Trophoblast cell (in vitro differentiated cells and primary cell): ENCODE measurements at regions not wholly inside any gene's neighbourhood (a gene's known extent, or its start where the extent isn't known, plus 50 kb on each side); places are given as distances from the start of the nearest gene placed in this dataset.

Experiments
- DNase-seq, 2 donors: peaks; one replicate each; pipeline ENCODE4 v3.0.0-alpha.2; 2016
- H2AFZ ChIP-seq: 2 replicates; pipeline ENCODE4 v1.6.1; 2013; ENCODE audit warnings: low read length, moderate library complexity, mild to moderate bottlenecking; ENCODE audit not compliant: insufficient read depth, poor library complexity
- H2AK5ac ChIP-seq: 2 replicates; pipeline ENCODE4 v1.6.1; 2013; ENCODE audit warnings: mild to moderate bottlenecking, low read length
- H2BK120ac ChIP-seq: 2 replicates; pipeline ENCODE4 v1.6.1; 2013; ENCODE audit warnings: low read length, mild to moderate bottlenecking, moderate library complexity; ENCODE audit not compliant: insufficient read depth, poor library complexity
- H2BK12ac ChIP-seq: 2 replicates; pipeline ENCODE4 v1.6.1; 2013; ENCODE audit warnings: mild to moderate bottlenecking, low read length, moderate library complexity
- H2BK5ac ChIP-seq: 2 replicates; pipeline ENCODE4 v1.6.1; 2013; ENCODE audit warnings: low read length, low read depth, moderate library complexity, mild to moderate bottlenecking; ENCODE audit not compliant: poor library complexity
- H3K14ac ChIP-seq: 2 replicates; pipeline ENCODE4 v1.6.1; 2013; ENCODE audit warnings: mild to moderate bottlenecking, low read length
- H3K18ac ChIP-seq: 2 replicates; pipeline ENCODE4 v1.6.1; 2013; ENCODE audit warnings: mild to moderate bottlenecking, low read length
- H3K23ac ChIP-seq: 2 replicates; pipeline ENCODE4 v1.6.1; 2013; ENCODE audit warnings: low read length
- H3K27ac ChIP-seq: 2 replicates; pipeline ENCODE4 v1.5.1; 2013; ENCODE audit warnings: low read depth, mild to moderate bottlenecking, inconsistent platforms, low read length, moderate library complexity
- H3K27me3 ChIP-seq: 2 replicates; pipeline ENCODE4 v1.6.1; 2013; ENCODE audit warnings: inconsistent platforms, mild to moderate bottlenecking, low read length, moderate library complexity; ENCODE audit not compliant: insufficient read depth
- H3K36me3 ChIP-seq, 2 experiments: 1 replicate in 1 of 2; 2 replicates in 1 of 2; pipeline ENCODE4 v1.6.1; 2013; ENCODE audit warnings: low read length in 2 of 2, mild to moderate bottlenecking in 2 of 2, moderate library complexity in 1 of 2; ENCODE audit not compliant: insufficient read depth in 2 of 2, control insufficient read depth in 1 of 2
- H3K4ac ChIP-seq: 2 replicates; pipeline ENCODE4 v1.6.1; 2013; ENCODE audit warnings: low read depth, mild to moderate bottlenecking, low read length, moderate library complexity
- H3K4me1 ChIP-seq, 2 experiments: 1 replicate in 1 of 2; 2 replicates in 1 of 2; pipeline ENCODE4 v1.6.1; 2013; ENCODE audit warnings: low read length in 2 of 2, mild to moderate bottlenecking in 2 of 2, moderate library complexity in 1 of 2; ENCODE audit not compliant: insufficient read depth in 2 of 2, control insufficient read depth in 1 of 2
- H3K4me2 ChIP-seq: 2 replicates; pipeline ENCODE4 v1.6.1; 2013; ENCODE audit warnings: inconsistent platforms, mild to moderate bottlenecking, low read length, moderate library complexity
- H3K4me3 ChIP-seq: 2 replicates; pipeline ENCODE4 v1.5.1; 2013; ENCODE audit warnings: mild to moderate bottlenecking, low read depth, low read length, inconsistent platforms
- H3K79me1 ChIP-seq: one replicate; pipeline ENCODE4 v1.6.1; 2013; ENCODE audit warnings: low read length
- H3K79me2 ChIP-seq: 2 replicates; pipeline ENCODE4 v1.6.1; 2013; ENCODE audit warnings: low read length, mild to moderate bottlenecking; ENCODE audit not compliant: control insufficient read depth, insufficient read depth, poor library complexity
- H3K9ac ChIP-seq: 2 replicates; pipeline ENCODE4 v1.6.1; 2013; ENCODE audit warnings: mild to moderate bottlenecking, low read length
- H3K9me3 ChIP-seq: 2 replicates; pipeline ENCODE4 v1.6.1; 2013; ENCODE audit warnings: low read depth, mild to moderate bottlenecking, control low read depth, inconsistent platforms, low read length; ENCODE audit not compliant: insufficient read depth
- H4K12ac ChIP-seq: 2 replicates; pipeline ENCODE4 v1.6.1; 2013; ENCODE audit warnings: low read depth, mild to moderate bottlenecking, low read length, moderate library complexity
- H4K8ac ChIP-seq: 2 replicates; pipeline ENCODE4 v1.6.1; 2013; ENCODE audit warnings: low read depth, mild to moderate bottlenecking, low read length, moderate library complexity
- H4K91ac ChIP-seq: one replicate; pipeline ENCODE4 v1.6.1; 2013; ENCODE audit warnings: low read depth, mild to moderate bottlenecking, low read length, moderate library complexity
- WGBS: extraction: QIAGEN DNeasy Blood & Tissue Kit; methylation state at CpG from one replicate; pipeline ENCODE4 v1.1.7; 2013; ENCODE audit warnings: missing lambda C conversion rate; ENCODE audit not compliant: insufficient read length, insufficient coverage; ENCODE audit errors: extremely low coverage; 5-methylcytosine and 5-hydroxymethylcytosine counted together

DNA sequence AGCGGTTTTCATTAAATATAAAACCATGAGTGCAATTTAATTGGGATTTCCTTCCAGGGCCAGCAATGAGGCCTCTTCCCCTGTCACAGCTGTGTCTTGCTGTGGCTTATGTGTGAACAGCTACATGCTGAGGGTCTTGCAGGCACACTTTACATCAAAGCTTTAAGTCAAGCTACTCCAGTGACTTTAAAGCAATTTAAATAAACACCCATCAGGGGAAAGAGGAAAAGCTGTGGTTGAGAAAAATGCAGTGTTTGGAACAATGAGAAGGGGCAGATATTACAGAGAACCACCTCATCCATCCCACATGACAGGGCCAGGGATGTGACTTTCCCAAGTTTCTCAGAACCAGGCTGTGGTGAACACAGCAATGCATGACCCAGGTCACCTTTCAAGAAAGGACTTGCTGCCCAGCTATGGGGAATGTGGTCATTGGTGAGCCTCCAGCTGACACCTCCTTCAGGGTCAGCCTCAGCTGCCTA lies 115.9 kb upstream of the LPAR1 start:
- Histone ChIP-seq H3K79me1 (no peaks in the 10 kb centered on the region), H3K36me3 (no peaks in the 10 kb centered on the region), H3K9ac (no peak overlapping the region), H3K23ac (no peak overlapping the region), H3K4me2 (no peak overlapping the region), H4K12ac (no peak overlapping the region), H4K91ac (no peak overlapping the region), H3K18ac (no peak overlapping the region), H2AFZ (no peak overlapping the region), H4K8ac (no peak overlapping the region), H2BK5ac (no peak overlapping the region), H3K27me3 (no peaks in the 10 kb centered on the region), H2BK12ac (no peak overlapping the region), H3K4ac (no peak overlapping the region), H3K27ac (no peak overlapping the region), H3K4me3 (peak overlapping the region; percentile 32), H3K4me1 (no peaks in the 10 kb centered on the region), H3K79me2 (no peaks in the 10 kb centered on the region), H3K14ac (no peak overlapping the region), H2BK120ac (no peak overlapping the region), H3K9me3 (no peaks in the 10 kb centered on the region), H2AK5ac (no peak overlapping the region)
- WGBS = no CpG with 5 or more reads among the region's 1 CpG
- no peak for DNase-seq

DNA sequence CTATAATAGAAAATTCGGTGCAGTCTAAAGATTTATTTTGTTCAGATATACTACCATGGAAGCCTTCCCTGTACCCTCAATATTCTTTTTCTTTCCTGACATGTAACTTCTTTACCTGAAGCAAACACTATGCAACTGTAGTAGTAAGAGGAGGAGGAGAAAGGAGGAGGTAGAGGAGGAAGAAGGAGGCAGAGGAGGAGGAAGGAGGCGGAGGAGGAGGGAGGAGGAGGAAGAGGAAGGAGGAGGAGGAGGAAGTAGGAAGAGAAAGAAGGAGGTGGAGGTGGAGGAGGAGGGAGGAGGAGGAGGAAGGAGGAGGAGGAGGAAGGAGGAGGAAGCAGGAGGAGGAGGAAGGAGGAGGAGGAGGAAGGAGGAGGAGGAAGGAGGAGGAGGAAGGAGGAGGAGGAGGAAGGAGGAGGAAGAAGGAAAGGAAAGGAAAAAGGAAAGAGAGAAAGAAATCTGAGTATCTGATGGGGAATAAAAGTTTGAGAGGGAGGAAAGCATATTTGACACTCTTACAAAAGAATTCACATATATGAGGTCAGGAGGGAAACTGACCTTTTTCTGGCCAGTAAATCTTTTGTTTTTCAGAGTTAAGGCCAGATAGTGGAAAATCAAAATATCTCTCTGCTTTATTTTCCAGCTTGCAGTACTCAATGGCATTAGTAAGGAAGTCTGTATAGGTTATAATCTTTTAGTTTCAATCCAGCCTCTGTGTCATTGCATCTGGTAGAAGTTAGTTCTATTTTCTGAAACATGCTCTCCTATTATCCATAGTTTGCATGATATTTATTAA lies 114.5 kb upstream of the LPAR1 start:
- Histone ChIP-seq H4K12ac (no peak overlapping the region), H4K91ac (no peak overlapping the region), H3K79me1 (no peaks in the 10 kb centered on the region), H3K9ac (no peak overlapping the region), H3K27me3 (no peaks in the 10 kb centered on the region), H3K4me3 (no peak overlapping the region), H2BK12ac (no peak overlapping the region), H4K8ac (no peak overlapping the region), H3K4me1 (no peaks in the 10 kb centered on the region), H3K27ac (no peak overlapping the region), H3K14ac (no peak overlapping the region), H2BK5ac (no peak overlapping the region), H2AFZ (no peak overlapping the region), H3K4me2 (no peak overlapping the region), H3K79me2 (no peaks in the 10 kb centered on the region), H3K36me3 (no peaks in the 10 kb centered on the region), H2BK120ac (no peak overlapping the region), H3K18ac (no peak overlapping the region), H2AK5ac (no peak overlapping the region), H3K4ac (no peak overlapping the region), H3K23ac (no peak overlapping the region), H3K9me3 (no peaks in the 10 kb centered on the region)
- WGBS = 100% methylated on average over 1 of the region's 2 CpGs
- no peak for DNase-seq

DNA sequence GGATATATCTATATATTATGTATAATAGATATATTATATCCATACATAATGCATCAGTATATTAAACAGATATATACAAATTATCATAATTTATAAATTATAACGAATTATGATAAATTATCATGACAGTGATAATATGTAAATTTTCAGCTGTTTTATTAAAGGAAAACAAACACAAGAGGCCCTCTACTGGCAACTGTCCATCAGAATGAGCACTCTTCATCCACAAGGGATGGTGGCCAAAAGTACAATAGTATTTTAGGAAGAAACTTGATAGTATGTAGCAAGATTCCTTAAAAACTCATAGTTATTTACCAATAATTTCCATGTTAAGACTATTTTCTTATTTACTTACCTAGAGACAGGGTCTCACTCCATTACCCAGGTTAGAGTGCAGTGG lies 113.3 kb upstream of the LPAR1 start:
- no peaks in the 10 kb centered on the region for H3K4me1 ChIP-seq
- H4K8ac ChIP-seq = no peak overlapping the region
- no peaks in the 10 kb centered on the region for H3K79me2 ChIP-seq

GRCh38 chr9:111150181-111150580 lies 111.9 kb upstream of the LPAR1 start:
- no peak overlapping the region for H2BK120ac ChIP-seq
- H3K79me1 ChIP-seq = no peaks in the 10 kb centered on the region
- no peak overlapping the region for H2AFZ ChIP-seq
- H3K36me3 ChIP-seq = no peaks in the 10 kb centered on the region
- no peak overlapping the region for H3K4me3 ChIP-seq
- H3K9ac ChIP-seq = no peak overlapping the region
- no peak overlapping the region for H2BK12ac ChIP-seq
- no peak for DNase-seq
- H3K27ac ChIP-seq = no peak overlapping the region
- H3K18ac ChIP-seq = no peak overlapping the region
- no peak overlapping the region for H2AK5ac ChIP-seq
- no peak overlapping the region for H4K8ac ChIP-seq
- H3K14ac ChIP-seq = no peak overlapping the region
- no peak overlapping the region for H4K12ac ChIP-seq
- no peak overlapping the region for H3K4ac ChIP-seq
- H3K4me1 ChIP-seq = no peaks in the 10 kb centered on the region
- no peaks in the 10 kb centered on the region for H3K27me3 ChIP-seq
- no peak overlapping the region for H3K23ac ChIP-seq
- no peaks in the 10 kb centered on the region for H3K9me3 ChIP-seq
- H2BK5ac ChIP-seq = no peak overlapping the region
- WGBS = no CpG with 5 or more reads among the region's 2 CpGs
- H3K4me2 ChIP-seq = no peak overlapping the region
- no peak overlapping the region for H4K91ac ChIP-seq
- no peaks in the 10 kb centered on the region for H3K79me2 ChIP-seq

More for the DNA sequence above, 113.3 kb upstream of the LPAR1 start:
- no peak overlapping the region for H2AK5ac ChIP-seq
- H3K4me2 ChIP-seq = no peak overlapping the region
- H2AFZ ChIP-seq = no peak overlapping the region
- no peak overlapping the region for H2BK120ac ChIP-seq
- no peak overlapping the region for H3K4me3 ChIP-seq
- H3K14ac ChIP-seq = no peak overlapping the region
- H3K23ac ChIP-seq = no peak overlapping the region
- no peaks in the 10 kb centered on the region for H3K79me1 ChIP-seq
- H2BK12ac ChIP-seq = no peak overlapping the region
- no peak overlapping the region for H3K9ac ChIP-seq
- no peak overlapping the region for H3K27ac ChIP-seq
- H2BK5ac ChIP-seq = no peak overlapping the region
- H3K9me3 ChIP-seq = no peaks in the 10 kb centered on the region
- DNase-seq = no peak
- no peak overlapping the region for H4K91ac ChIP-seq
- H3K4ac ChIP-seq = no peak overlapping the region
- H4K12ac ChIP-seq = no peak overlapping the region
- WGBS = no CpG with 5 or more reads among the region's 1 CpG
- H3K36me3 ChIP-seq = no peaks in the 10 kb centered on the region
- no peaks in the 10 kb centered on the region for H3K27me3 ChIP-seq
- no peak overlapping the region for H3K18ac ChIP-seq
